HEK293 (cell line): ENCODE measurements at regions not wholly inside any gene's neighbourhood (a gene's known extent, or its start where the extent isn't known, plus 50 kb on each side); places are given as distances from the start of the nearest gene placed in this dataset.

Source experiments
- CTCF ChIA-PET: fragments of 350-600 bp; formaldehyde crosslinking; extraction: SDS; loops from one replicate; lab custom pipeline; 2021; ENCODE audit warnings: antibody characterized with exemption; lab: Yijun Ruan, JAX
- POLR2A ChIA-PET: fragments of 300-600 bp; formaldehyde crosslinking; extraction: SDS; loops from one replicate; lab custom pipeline; 2020; ENCODE audit warnings: antibody characterized with exemption, inconsistent platforms; lab: Yijun Ruan, JAX
- H3K27ac ChIP-seq: fragments of 200-500 bp; sonication (Bioruptor generic); 2 replicates; pipeline ENCODE4 v1.5.1; 2014; ENCODE audit warnings: low read depth, low read length, control low read depth, inconsistent platforms; ENCODE audit errors: extremely low read depth
- H3K36me3 ChIP-seq, 2 experiments: fragments of 200-500 bp in 1 of 2; sonication (Bioruptor generic) in 1 of 2; 1 replicate in 1 of 2; 2 replicates in 1 of 2; pipeline ENCODE4 v1.5.1; 2014 to 2017; ENCODE audit warnings: inconsistent platforms in 2 of 2, low read length in 2 of 2; ENCODE audit not compliant: control insufficient read depth in 2 of 2, insufficient read depth in 1 of 2
- H3K4me1 ChIP-seq: fragments of 200-500 bp; sonication (Bioruptor generic); 2 replicates; pipeline ENCODE4 v1.5.1; 2014; ENCODE audit warnings: mild to moderate bottlenecking, low read length, inconsistent platforms; ENCODE audit not compliant: control insufficient read depth, insufficient read depth
- H3K4me3 ChIP-seq: 2 replicates; pipeline ENCODE4 v1.5.1; 2011; ENCODE audit warnings: low read depth, mild to moderate bottlenecking, control low read depth, low read length, moderate library complexity
- H3K9me3 ChIP-seq: fragments of 200-500 bp; sonication (Bioruptor generic); 2 replicates; pipeline ENCODE4 v1.5.1; 2014; ENCODE audit warnings: low read depth, low read length, inconsistent platforms; ENCODE audit not compliant: control insufficient read depth, insufficient read depth
- BCL11A ChIP-seq: fragments of 450-650 bp; formaldehyde crosslinking; IDR thresholded peaks from 2 replicates; pipeline ENCODE4 v1.5.1; 2016; ENCODE audit warnings: low read depth, missing biosample characterization, missing genetic modification characterization
- ELK4 ChIP-seq: IDR thresholded peaks from 2 replicates; pipeline ENCODE4 v1.6.1; 2011; ENCODE audit warnings: mild to moderate bottlenecking, low read depth, low read length, borderline replicate concordance
- FEZF1 ChIP-seq: fragments of 450-650 bp; formaldehyde crosslinking; IDR thresholded peaks from 2 replicates; pipeline ENCODE4 v1.5.1; 2016; ENCODE audit warnings: missing biosample characterization, missing genetic modification characterization
- HOXD13 ChIP-seq: sonication (generic); formaldehyde crosslinking; IDR thresholded peaks from 2 replicates; pipeline ENCODE4 v1.8.0; 2022; ENCODE audit warnings: missing genetic modification reagents, borderline replicate concordance
- MZF1 ChIP-seq: fragments of 450-650 bp; formaldehyde crosslinking; IDR thresholded peaks from 2 replicates; pipeline ENCODE4 v1.5.1; 2017; ENCODE audit warnings: missing biosample characterization, missing genetic modification characterization, borderline replicate concordance
- OVOL3 ChIP-seq: fragments of 450-650 bp; formaldehyde crosslinking; IDR thresholded peaks from 2 replicates; pipeline ENCODE4 v1.5.1; 2016; ENCODE audit warnings: missing biosample characterization, missing genetic modification characterization
- SCRT2 ChIP-seq: fragments of 450-650 bp; formaldehyde crosslinking; IDR thresholded peaks from 2 replicates; pipeline ENCODE4 v1.5.1; 2016; ENCODE audit warnings: missing biosample characterization, missing genetic modification characterization
- SP3 ChIP-seq: fragments of 450-650 bp; formaldehyde crosslinking; IDR thresholded peaks from 2 replicates; pipeline ENCODE4 v1.5.1; 2016; ENCODE audit warnings: missing biosample characterization, missing genetic modification characterization
- WT1 ChIP-seq: fragments of 450-650 bp; formaldehyde crosslinking; IDR thresholded peaks from 2 replicates; pipeline ENCODE4 v1.5.1; 2016; ENCODE audit warnings: missing biosample characterization, missing genetic modification characterization
- ZEB2 ChIP-seq: fragments of 450-650 bp; formaldehyde crosslinking; IDR thresholded peaks from 2 replicates; pipeline ENCODE4 v1.5.1; 2016; ENCODE audit warnings: missing biosample characterization, missing genetic modification characterization
- ZNF157 ChIP-seq: fragments of 450-650 bp; formaldehyde crosslinking; IDR thresholded peaks from 2 replicates; pipeline ENCODE4 v1.5.1; 2016; ENCODE audit warnings: missing biosample characterization, missing genetic modification characterization
- ZNF174 ChIP-seq: fragments of 450-650 bp; formaldehyde crosslinking; IDR thresholded peaks from 2 replicates; pipeline ENCODE4 v1.5.0; 2017; ENCODE audit warnings: missing biosample characterization, mild to moderate bottlenecking, missing genetic modification characterization
- ZNF202 ChIP-seq: fragments of 450-650 bp; formaldehyde crosslinking; IDR thresholded peaks from 2 replicates; pipeline ENCODE4 v1.5.1; 2016; ENCODE audit warnings: missing biosample characterization, missing genetic modification characterization, borderline replicate concordance
- ZNF341 ChIP-seq: fragments of 450-650 bp; formaldehyde crosslinking; IDR thresholded peaks from 2 replicates; pipeline ENCODE4; 2016; ENCODE audit warnings: low read depth, missing biosample characterization, missing genetic modification characterization
- ZNF37A ChIP-seq: fragments of 450-650 bp; IDR thresholded peaks from 2 replicates; pipeline ENCODE4 v1.5.1; 2018; ENCODE audit warnings: missing biosample characterization, missing genetic modification characterization
- ZNF549 ChIP-seq: fragments of 450-650 bp; IDR thresholded peaks from 2 replicates; pipeline ENCODE4 v1.5.1; 2018; ENCODE audit warnings: missing biosample characterization, missing genetic modification characterization, mild to moderate bottlenecking, inconsistent platforms, moderate library complexity
- ZNF560 ChIP-seq: fragments of 450-650 bp; formaldehyde crosslinking; IDR thresholded peaks from 2 replicates; pipeline ENCODE4 v1.5.1; 2017; ENCODE audit warnings: missing biosample characterization, missing genetic modification characterization, borderline replicate concordance
- ZNF654 ChIP-seq: fragments of 450-650 bp; formaldehyde crosslinking; IDR thresholded peaks from 2 replicates; pipeline ENCODE4 v1.5.1; 2016; ENCODE audit warnings: low read depth, missing biosample characterization, missing genetic modification characterization
- ZNF776 ChIP-seq: fragments of 450-650 bp; formaldehyde crosslinking; IDR thresholded peaks from 2 replicates; pipeline ENCODE4 v1.5.0; 2017; ENCODE audit warnings: missing biosample characterization, missing genetic modification characterization, borderline replicate concordance
- ZSCAN5A ChIP-seq: fragments of 450-650 bp; formaldehyde crosslinking; IDR thresholded peaks from 2 replicates; pipeline ENCODE4 v1.5.1; 2016; ENCODE audit warnings: missing biosample characterization, missing genetic modification characterization
- TF ChIP-seq, protein P1 (sequence below): fragments of 450-650 bp; formaldehyde crosslinking; IDR thresholded peaks from 2 replicates; pipeline ENCODE4 v1.5.1; 2017; ENCODE audit warnings: missing biosample characterization, missing genetic modification characterization
- TF ChIP-seq, protein P2 (sequence below): fragments of 450-650 bp; formaldehyde crosslinking; IDR thresholded peaks from 2 replicates; pipeline ENCODE4 v1.5.1; 2016; ENCODE audit warnings: missing biosample characterization, missing genetic modification characterization, low read depth
- TF ChIP-seq, protein P3 (sequence below): fragments of 450-650 bp; formaldehyde crosslinking; IDR thresholded peaks from 2 replicates; pipeline ENCODE4 v1.5.1; 2016; ENCODE audit warnings: missing biosample characterization, missing genetic modification characterization

GRCh38 chr10:21230219-21230618 lies 295.3 kb downstream of the SKIDA1 start (continued):
- TF ChIP-seq ZSCAN5A (tag by site-specific recombination) = no peak
- TF ChIP-seq MZF1 = no peak

DNA sequence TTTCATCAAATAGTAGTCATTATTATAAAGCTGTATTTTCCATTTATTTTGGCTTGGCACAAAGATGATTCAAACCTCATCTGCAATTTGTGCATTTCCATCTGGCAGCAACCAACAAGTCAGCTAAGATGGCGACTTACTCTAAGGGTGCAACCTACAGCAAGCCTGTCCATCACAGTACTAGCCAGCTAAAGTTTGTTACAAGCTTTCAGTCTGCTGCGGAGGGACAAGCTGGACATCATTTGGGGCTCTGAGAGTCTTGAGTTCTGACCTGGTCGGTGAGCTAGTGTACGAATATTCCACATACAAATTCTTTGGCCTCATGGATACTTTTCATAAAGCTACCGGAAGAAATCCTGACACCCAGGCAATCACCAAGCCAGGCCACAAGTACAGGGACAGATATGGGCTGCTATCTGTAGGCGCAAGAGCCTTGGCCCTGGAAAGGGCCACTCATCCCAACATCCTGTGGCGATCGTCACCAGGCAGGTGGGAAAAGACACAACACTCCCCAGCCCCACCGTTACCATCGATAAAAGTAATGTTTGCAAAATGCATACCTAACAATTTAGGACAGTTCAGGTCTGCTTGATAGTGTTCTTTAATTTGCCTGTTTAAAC lies 307.6 kb downstream of the SKIDA1 start:
- ChIA-PET POLR2A (no interaction called here), CTCF (no interaction called here)
- TF ChIP-seq WT1 (tag by site-specific recombination) (no peak), ZNF549 (tag by site-specific recombination) (no peak), SCRT2 (no peak), SP3 (tag by site-specific recombination) (no peak), ZNF37A (tag by site-specific recombination) (no peak), ZNF654 (no peak), ZSCAN5A (tag by site-specific recombination) (no peak), ZNF560 (tag by site-specific recombination) (no peak), BCL11A (no peak)
- TF ChIP-seq, protein P1, sequence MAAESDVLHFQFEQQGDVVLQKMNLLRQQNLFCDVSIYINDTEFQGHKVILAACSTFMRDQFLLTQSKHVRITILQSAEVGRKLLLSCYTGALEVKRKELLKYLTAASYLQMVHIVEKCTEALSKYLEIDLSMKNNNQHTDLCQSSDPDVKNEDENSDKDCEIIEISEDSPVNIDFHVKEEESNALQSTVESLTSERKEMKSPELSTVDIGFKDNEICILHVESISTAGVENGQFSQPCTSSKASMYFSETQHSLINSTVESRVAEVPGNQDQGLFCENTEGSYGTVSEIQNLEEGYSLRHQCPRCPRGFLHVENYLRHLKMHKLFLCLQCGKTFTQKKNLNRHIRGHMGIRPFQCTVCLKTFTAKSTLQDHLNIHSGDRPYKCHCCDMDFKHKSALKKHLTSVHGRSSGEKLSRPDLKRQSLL = no peak
- Histone ChIP-seq H3K9me3 (no peaks in the 10 kb centered on the region), H3K36me3 (no peaks in the 10 kb centered on the region), H3K4me3 (no peak overlapping the region), H3K27ac (no peak overlapping the region), H3K4me1 (no peaks in the 10 kb centered on the region)

GRCh38 chr10:21217107-21217506 lies 308.4 kb downstream of the SKIDA1 start:
- H3K4me1 ChIP-seq = no peaks in the 10 kb centered on the region
- no peaks in the 10 kb centered on the region for H3K36me3 ChIP-seq
- H3K4me3 ChIP-seq = no peak overlapping the region
- H3K27ac ChIP-seq = no peak overlapping the region
- ChIA-PET POLR2A (no interaction called here), CTCF (no interaction called here)
- H3K9me3 ChIP-seq = no peaks in the 10 kb centered on the region
- TF ChIP-seq ZNF157 (tag by site-specific recombination) (no peak), FEZF1 (no peak), ELK4 (no peak), ZNF202 (tag by site-specific recombination) (no peak), ZSCAN5A (tag by site-specific recombination) (no peak), ZEB2 (tag by site-specific recombination) (no peak), HOXD13 (CRISPR knock-in tag) (no peak), ZNF174 (tag by site-specific recombination) (no peak), ZNF341 (tag by site-specific recombination) (no peak), OVOL3 (tag by site-specific recombination) (no peak), ZNF776 (tag by site-specific recombination) (no peak)
- TF ChIP-seq, protein P2, sequence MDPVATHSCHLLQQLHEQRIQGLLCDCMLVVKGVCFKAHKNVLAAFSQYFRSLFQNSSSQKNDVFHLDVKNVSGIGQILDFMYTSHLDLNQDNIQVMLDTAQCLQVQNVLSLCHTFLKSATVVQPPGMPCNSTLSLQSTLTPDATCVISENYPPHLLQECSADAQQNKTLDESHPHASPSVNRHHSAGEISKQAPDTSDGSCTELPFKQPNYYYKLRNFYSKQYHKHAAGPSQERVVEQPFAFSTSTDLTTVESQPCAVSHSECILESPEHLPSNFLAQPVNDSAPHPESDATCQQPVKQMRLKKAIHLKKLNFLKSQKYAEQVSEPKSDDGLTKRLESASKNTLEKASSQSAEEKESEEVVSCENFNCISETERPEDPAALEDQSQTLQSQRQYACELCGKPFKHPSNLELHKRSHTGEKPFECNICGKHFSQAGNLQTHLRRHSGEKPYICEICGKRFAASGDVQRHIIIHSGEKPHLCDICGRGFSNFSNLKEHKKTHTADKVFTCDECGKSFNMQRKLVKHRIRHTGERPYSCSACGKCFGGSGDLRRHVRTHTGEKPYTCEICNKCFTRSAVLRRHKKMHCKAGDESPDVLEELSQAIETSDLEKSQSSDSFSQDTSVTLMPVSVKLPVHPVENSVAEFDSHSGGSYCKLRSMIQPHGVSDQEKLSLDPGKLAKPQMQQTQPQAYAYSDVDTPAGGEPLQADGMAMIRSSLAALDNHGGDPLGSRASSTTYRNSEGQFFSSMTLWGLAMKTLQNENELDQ (tag by site-specific recombination) = no peak
- TF ChIP-seq, protein P3, sequence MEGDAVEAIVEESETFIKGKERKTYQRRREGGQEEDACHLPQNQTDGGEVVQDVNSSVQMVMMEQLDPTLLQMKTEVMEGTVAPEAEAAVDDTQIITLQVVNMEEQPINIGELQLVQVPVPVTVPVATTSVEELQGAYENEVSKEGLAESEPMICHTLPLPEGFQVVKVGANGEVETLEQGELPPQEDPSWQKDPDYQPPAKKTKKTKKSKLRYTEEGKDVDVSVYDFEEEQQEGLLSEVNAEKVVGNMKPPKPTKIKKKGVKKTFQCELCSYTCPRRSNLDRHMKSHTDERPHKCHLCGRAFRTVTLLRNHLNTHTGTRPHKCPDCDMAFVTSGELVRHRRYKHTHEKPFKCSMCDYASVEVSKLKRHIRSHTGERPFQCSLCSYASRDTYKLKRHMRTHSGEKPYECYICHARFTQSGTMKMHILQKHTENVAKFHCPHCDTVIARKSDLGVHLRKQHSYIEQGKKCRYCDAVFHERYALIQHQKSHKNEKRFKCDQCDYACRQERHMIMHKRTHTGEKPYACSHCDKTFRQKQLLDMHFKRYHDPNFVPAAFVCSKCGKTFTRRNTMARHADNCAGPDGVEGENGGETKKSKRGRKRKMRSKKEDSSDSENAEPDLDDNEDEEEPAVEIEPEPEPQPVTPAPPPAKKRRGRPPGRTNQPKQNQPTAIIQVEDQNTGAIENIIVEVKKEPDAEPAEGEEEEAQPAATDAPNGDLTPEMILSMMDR (tag by site-specific recombination) = no peak
